ENCODE measurements at regions not wholly inside any gene's neighbourhood (a gene's known extent, or its start where the extent isn't known, plus 50 kb on each side); places are given as distances from the start of the nearest gene placed in this dataset.

DNA sequence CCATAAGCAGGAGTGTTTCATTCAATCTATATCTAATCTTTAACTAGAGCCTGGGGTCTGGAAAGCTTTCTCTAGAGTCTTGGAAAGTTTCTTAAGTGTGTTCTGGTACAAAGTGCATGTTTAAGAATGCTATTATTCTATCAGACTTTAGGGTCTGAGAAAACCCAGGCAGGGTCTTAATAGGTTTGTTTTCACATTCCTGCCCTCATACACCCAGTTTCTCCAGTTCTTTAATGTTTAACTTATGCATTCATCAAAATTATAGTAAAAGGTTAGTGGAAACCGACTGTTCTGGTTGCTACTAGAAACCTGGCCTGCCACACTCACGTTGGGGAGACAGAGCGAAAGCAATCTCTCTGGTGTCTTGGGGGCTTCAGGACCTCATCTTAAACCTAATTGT, 102.9 kb upstream of the WDR72 start:
- H3K27me3 ChIP-seq (ENCODE audit: insufficient read depth, low read length, poor library complexity): no peaks in the 10 kb centered on the region
- H3K4me2 ChIP-seq (ENCODE audit: low read length): no peak overlapping the region
- H4K5ac ChIP-seq (ENCODE audit: low read length): no peak overlapping the region
- H3K18ac ChIP-seq (ENCODE audit: low read length): no peak overlapping the region
- H3K79me2 ChIP-seq (ENCODE audit: control insufficient read depth, insufficient read depth, low read length): no peaks in the 10 kb centered on the region
- H2BK5ac ChIP-seq (ENCODE audit: low read length): no peak overlapping the region
- no peaks in the 10 kb centered on the region for H3K79me1 ChIP-seq (ENCODE audit: low read length)
- DNase-seq: no peak
- no peak overlapping the region for H3K9ac ChIP-seq (ENCODE audit: low read length)
- H2BK15ac ChIP-seq (replicated peaks; ENCODE audit: low read depth): no peak overlapping the region
- H3K4ac ChIP-seq (ENCODE audit: low read depth, low read length): no peak overlapping the region
- H3K23ac ChIP-seq (ENCODE audit: low read length): no peak overlapping the region
- no peaks in the 10 kb centered on the region for H3K36me3 ChIP-seq (ENCODE audit: control insufficient read depth, insufficient read depth, low read length)
- H2AK5ac ChIP-seq (ENCODE audit: low read length): no peak overlapping the region
- H4K8ac ChIP-seq (ENCODE audit: low read depth, low read length): no peak overlapping the region
- no peak overlapping the region for H3K27ac ChIP-seq (ENCODE audit: low read depth, low read length)
- no peak overlapping the region for H3K4me3 ChIP-seq (ENCODE audit: low read length)
- no peak overlapping the region for H2BK120ac ChIP-seq (ENCODE audit: low read depth, low read length)
- no peak overlapping the region for H3K56ac ChIP-seq (ENCODE audit: low read length)
- WGBS (ENCODE audit: extremely low coverage, insufficient coverage, low lambda C conversion rate): no CpG with 5 or more reads among the region's 3 CpGs
- no peaks in the 10 kb centered on the region for H3K4me1 ChIP-seq (ENCODE audit: control insufficient read depth, low read depth, low read length)

DNA sequence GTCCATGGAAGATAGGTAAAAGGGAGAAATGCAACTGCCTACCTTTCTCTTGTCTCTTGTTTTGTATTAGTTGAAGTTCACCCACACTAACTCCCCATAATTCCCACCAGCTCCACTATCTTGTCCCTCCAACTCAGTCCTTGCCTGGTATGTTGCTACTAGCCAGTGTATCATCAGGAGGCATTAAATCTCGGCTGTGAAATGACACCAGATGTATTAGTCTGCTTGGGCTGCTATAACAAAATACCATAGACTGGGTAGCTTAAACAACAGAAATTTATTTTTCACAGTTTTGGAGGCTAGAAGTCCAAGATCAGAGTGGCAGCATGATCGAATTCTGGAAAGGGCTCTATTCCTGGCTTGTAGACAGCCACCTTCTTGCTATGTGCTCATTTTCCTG, 102.3 kb upstream of the WDR72 start:
- no peak for DNase-seq
- no peak overlapping the region for H3K18ac ChIP-seq (ENCODE audit: low read length)
- no peak overlapping the region for H3K4me3 ChIP-seq (ENCODE audit: low read length)
- H3K23ac ChIP-seq (ENCODE audit: low read length): no peak overlapping the region
- no peaks in the 10 kb centered on the region for H3K27me3 ChIP-seq (ENCODE audit: insufficient read depth, low read length, poor library complexity)
- H3K4ac ChIP-seq (ENCODE audit: low read depth, low read length): no peak overlapping the region
- no CpG with 5 or more reads among the region's 2 CpGs for whole genome bisulfite sequencing (ENCODE audit: extremely low coverage, insufficient coverage, low lambda C conversion rate)
- no peak overlapping the region for H2AK5ac ChIP-seq (ENCODE audit: low read length)
- no peak overlapping the region for H2BK120ac ChIP-seq (ENCODE audit: low read depth, low read length)
- no peak overlapping the region for H3K4me2 ChIP-seq (ENCODE audit: low read length)
- H2BK5ac ChIP-seq (ENCODE audit: low read length): no peak overlapping the region
- no peak overlapping the region for H3K56ac ChIP-seq (ENCODE audit: low read length)
- no peaks in the 10 kb centered on the region for H3K79me1 ChIP-seq (ENCODE audit: low read length)
- no peak overlapping the region for H2BK15ac ChIP-seq (replicated peaks; ENCODE audit: low read depth)
- H3K4me1 ChIP-seq (ENCODE audit: control insufficient read depth, low read depth, low read length): no peaks in the 10 kb centered on the region
- H3K79me2 ChIP-seq (ENCODE audit: control insufficient read depth, insufficient read depth, low read length): no peaks in the 10 kb centered on the region
- no peak overlapping the region for H4K5ac ChIP-seq (ENCODE audit: low read length)
- no peak overlapping the region for H3K27ac ChIP-seq (ENCODE audit: low read depth, low read length)
- H3K9ac ChIP-seq (ENCODE audit: low read length): no peak overlapping the region
- no peaks in the 10 kb centered on the region for H3K36me3 ChIP-seq (ENCODE audit: control insufficient read depth, insufficient read depth, low read length)
- H4K8ac ChIP-seq (ENCODE audit: low read depth, low read length): no peak overlapping the region

DNA sequence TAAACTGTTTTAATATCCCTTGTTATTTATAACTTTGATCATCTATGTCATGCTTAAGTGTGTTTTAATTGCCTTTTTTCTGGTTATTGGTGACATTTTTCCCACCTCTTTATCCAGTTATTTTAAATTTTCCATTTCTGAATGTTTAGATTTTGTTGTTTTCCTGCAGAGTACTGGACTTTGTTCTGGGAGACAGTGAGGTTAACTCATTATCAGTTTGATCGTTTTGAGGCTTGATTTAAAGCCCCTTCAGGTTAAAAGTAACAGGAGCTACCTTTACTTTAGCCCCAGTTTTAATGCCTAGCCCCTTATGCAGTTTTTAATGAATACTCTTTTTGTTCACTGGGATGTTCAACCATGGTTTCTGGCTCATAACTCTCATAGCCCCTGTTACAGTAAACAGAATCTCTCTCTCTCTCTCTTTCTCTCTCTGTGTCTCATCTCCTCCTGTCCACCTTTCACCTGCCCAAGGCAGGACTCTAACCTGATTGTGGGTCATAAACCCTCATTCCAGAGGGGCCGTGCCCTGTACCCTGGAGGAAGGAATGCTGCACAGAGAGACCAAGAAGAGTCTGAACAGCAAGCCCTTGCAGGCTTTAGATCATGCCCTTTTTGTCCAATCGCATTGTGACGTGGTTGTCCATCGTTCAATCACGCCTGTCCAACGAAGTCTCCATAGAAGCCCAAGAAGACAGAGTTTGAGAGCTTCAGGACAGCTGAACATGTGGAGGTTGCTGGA, 91.8 kb upstream of the WDR72 start:
- DNase-seq: no peak
- Histone ChIP-seq H2AK5ac (ENCODE audit: low read length) (no peak overlapping the region), H3K27ac (ENCODE audit: low read depth, low read length) (no peak overlapping the region), H2BK5ac (ENCODE audit: low read length) (no peak overlapping the region), H2BK15ac (replicated peaks; ENCODE audit: low read depth) (no peak overlapping the region), H3K56ac (ENCODE audit: low read length) (no peak overlapping the region), H3K4me1 (ENCODE audit: control insufficient read depth, low read depth, low read length) (no peaks in the 10 kb centered on the region), H3K79me2 (ENCODE audit: control insufficient read depth, insufficient read depth, low read length) (no peaks in the 10 kb centered on the region), H4K8ac (ENCODE audit: low read depth, low read length) (no peak overlapping the region), H3K36me3 (ENCODE audit: control insufficient read depth, insufficient read depth, low read length) (no peaks in the 10 kb centered on the region), H3K4ac (ENCODE audit: low read depth, low read length) (no peak overlapping the region), H3K4me3 (ENCODE audit: low read length) (no peak overlapping the region), H4K5ac (ENCODE audit: low read length) (no peak overlapping the region), H3K9ac (ENCODE audit: low read length) (no peak overlapping the region), H3K18ac (ENCODE audit: low read length) (no peak overlapping the region), H3K79me1 (ENCODE audit: low read length) (no peaks in the 10 kb centered on the region), H3K23ac (ENCODE audit: low read length) (no peak overlapping the region), H3K27me3 (ENCODE audit: insufficient read depth, low read length, poor library complexity) (no peaks in the 10 kb centered on the region), H3K4me2 (ENCODE audit: low read length) (no peak overlapping the region), H2BK120ac (ENCODE audit: low read depth, low read length) (no peak overlapping the region)
- WGBS (ENCODE audit: extremely low coverage, insufficient coverage, low lambda C conversion rate): no CpG with 5 or more reads among the region's 7 CpGs

GRCh38 chr15:53847745-53848144, 88.3 kb upstream of the WDR72 start:
- Histone ChIP-seq H2AK5ac (ENCODE audit: low read length) (no peak overlapping the region), H3K23ac (ENCODE audit: low read length) (no peak overlapping the region), H3K4me1 (ENCODE audit: control insufficient read depth, low read depth, low read length) (peaks cover 2% of the 10 kb centered on the region), H3K56ac (ENCODE audit: low read length) (no peak overlapping the region), H4K8ac (ENCODE audit: low read depth, low read length) (no peak overlapping the region), H3K79me2 (ENCODE audit: control insufficient read depth, insufficient read depth, low read length) (no peaks in the 10 kb centered on the region), H2BK5ac (ENCODE audit: low read length) (no peak overlapping the region), H3K27ac (ENCODE audit: low read depth, low read length) (no peak overlapping the region), H3K36me3 (ENCODE audit: control insufficient read depth, insufficient read depth, low read length) (no peaks in the 10 kb centered on the region), H3K18ac (ENCODE audit: low read length) (no peak overlapping the region), H3K27me3 (ENCODE audit: insufficient read depth, low read length, poor library complexity) (no peaks in the 10 kb centered on the region), H2BK120ac (ENCODE audit: low read depth, low read length) (no peak overlapping the region), H4K5ac (ENCODE audit: low read length) (no peak overlapping the region), H3K4me3 (ENCODE audit: low read length) (no peak overlapping the region), H2BK15ac (replicated peaks; ENCODE audit: low read depth) (no peak overlapping the region), H3K4me2 (ENCODE audit: low read length) (no peak overlapping the region), H3K4ac (ENCODE audit: low read depth, low read length) (no peak overlapping the region), H3K79me1 (ENCODE audit: low read length) (no peaks in the 10 kb centered on the region), H3K9ac (ENCODE audit: low read length) (no peak overlapping the region)
- WGBS (ENCODE audit: extremely low coverage, insufficient coverage, low lambda C conversion rate): no CpG with 5 or more reads among the region's 2 CpGs
- no peak for DNase-seq

DNA sequence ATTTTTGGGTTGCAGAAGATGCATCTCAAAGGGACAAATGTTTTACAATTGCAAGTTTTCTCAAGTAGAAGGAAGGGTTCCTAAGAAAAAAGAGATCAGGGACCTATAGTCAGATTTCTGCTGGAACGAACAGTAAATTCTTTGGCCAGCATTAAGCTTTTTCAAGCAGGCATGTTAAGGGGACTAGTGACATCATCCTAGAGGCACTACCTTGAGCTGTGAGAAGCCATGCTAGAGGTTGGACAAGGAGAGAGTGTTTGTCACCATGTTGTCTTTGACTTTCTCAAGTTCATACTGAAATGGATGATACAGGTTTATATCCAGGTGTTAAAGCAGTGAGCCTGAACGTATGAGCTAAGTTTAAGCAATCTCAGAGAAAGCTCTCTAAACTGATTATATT, 85.2 kb upstream of the WDR72 start:
- DNase-seq: no peak
- no peak overlapping the region for H3K27ac ChIP-seq (ENCODE audit: low read depth, low read length)
- H3K4me3 ChIP-seq (ENCODE audit: low read length): no peak overlapping the region
- H3K27me3 ChIP-seq (ENCODE audit: insufficient read depth, low read length, poor library complexity): no peaks in the 10 kb centered on the region
- no peak overlapping the region for H2BK5ac ChIP-seq (ENCODE audit: low read length)
- no peaks in the 10 kb centered on the region for H3K36me3 ChIP-seq (ENCODE audit: control insufficient read depth, insufficient read depth, low read length)
- peaks cover 2% of the 10 kb centered on the region for H3K4me1 ChIP-seq (ENCODE audit: control insufficient read depth, low read depth, low read length)
- no peak overlapping the region for H3K56ac ChIP-seq (ENCODE audit: low read length)
- H4K5ac ChIP-seq (ENCODE audit: low read length): no peak overlapping the region
- no peak overlapping the region for H3K9ac ChIP-seq (ENCODE audit: low read length)
- WGBS (ENCODE audit: extremely low coverage, insufficient coverage, low lambda C conversion rate): no CpG with 5 or more reads among the region's 2 CpGs
- H3K23ac ChIP-seq (ENCODE audit: low read length): no peak overlapping the region
- no peaks in the 10 kb centered on the region for H3K79me2 ChIP-seq (ENCODE audit: control insufficient read depth, insufficient read depth, low read length)
- no peaks in the 10 kb centered on the region for H3K79me1 ChIP-seq (ENCODE audit: low read length)
- no peak overlapping the region for H2AK5ac ChIP-seq (ENCODE audit: low read length)
- no peak overlapping the region for H4K8ac ChIP-seq (ENCODE audit: low read depth, low read length)
- H3K18ac ChIP-seq (ENCODE audit: low read length): no peak overlapping the region
- no peak overlapping the region for H3K4me2 ChIP-seq (ENCODE audit: low read length)
- no peak overlapping the region for H2BK15ac ChIP-seq (replicated peaks; ENCODE audit: low read depth)
- no peak overlapping the region for H3K4ac ChIP-seq (ENCODE audit: low read depth, low read length)
- no peak overlapping the region for H2BK120ac ChIP-seq (ENCODE audit: low read depth, low read length)
